HCT116 (cell line): ENCODE measurements at regions not wholly inside any gene's neighbourhood (a gene's known extent, or its start where the extent isn't known, plus 50 kb on each side); places are given as distances from the start of the nearest gene placed in this dataset.
A peak's percentile ranks its signal among the peaks of the same experiment; 100 is the strongest.

ENCODE experiments used
- ATAC-seq: fragments of 200-7000 bp; cut with Tn5 transposase; 2 replicates; pipeline ENCODE4 v1.9.1; 2020; ENCODE audit warnings: mild to moderate bottlenecking, moderate library complexity
- BruUV-seq: library from RNA; stranded (reverse); fragments of 400-500 nt; replicated peaks from 2 replicates; lab custom pipeline; 2021; lab: Mats Ljungman, UMichigan
- CTCF ChIA-PET: fragments of 300-600 bp; sonication (Branson Sonifier 250); formaldehyde crosslinking; loops from one replicate; lab custom pipeline; 2021; ENCODE audit warnings: antibody characterized with exemption; lab: Charles Lee
- POLR2A ChIA-PET: fragments of 300-600, 350-600 bp; sonication (Branson Sonifier 250); formaldehyde crosslinking; loops from one replicate; lab custom pipeline; 2021; ENCODE audit warnings: antibody characterized with exemption; lab: Charles Lee
- RAD21 ChIA-PET, 2 experiments: fragments of 300-600 bp; sonication (Branson Sonifier 250); formaldehyde crosslinking; loops; one replicate each; lab custom pipeline; 2023; ENCODE audit warnings: low total read pairs in 2 of 2; ENCODE audit not compliant: uncharacterized antibody in 2 of 2, unreplicated experiment in 2 of 2, low non-redundant PET in 1 of 2; lab: Charles Lee
- DNase-seq: peaks from one replicate; pipeline ENCODE4 v3.0.0-alpha.2; 2010; ENCODE audit warnings: low read depth, low spot score
- H2AFZ ChIP-seq: fragments of 200-600 bp; shearing (Covaris generic), sonication (generic); 2 replicates; pipeline ENCODE4 v1.6.1; 2017; ENCODE audit warnings: low read depth, mixed run types, mixed read lengths, antibody characterized with exemption, low read length; ENCODE audit not compliant: poor library complexity, severe bottlenecking
- H3K27ac ChIP-seq: 2 replicates; pipeline ENCODE4 v1.5.1; 2012; ENCODE audit warnings: low read depth, low read length
- H3K27me3 ChIP-seq: fragments of 200-600 bp; sonication (generic); 2 replicates; pipeline ENCODE4 v1.6.1; 2016; ENCODE audit warnings: mixed run types, low read length, mixed read lengths; ENCODE audit not compliant: insufficient read depth
- H3K36me3 ChIP-seq, 2 experiments: fragments of 200-500 bp in 1 of 2; fragments of 200-600 bp in 1 of 2; sonication (Bioruptor generic) in 1 of 2; sonication (generic) in 1 of 2; 2 replicates each; pipeline versions ENCODE4 v1.5.1 to v1.6.1; 2014 to 2016; ENCODE audit warnings: low read length in 2 of 2, inconsistent platforms in 1 of 2, mixed read lengths in 1 of 2, mixed run types in 1 of 2; ENCODE audit not compliant: insufficient read depth in 2 of 2, control insufficient read depth in 1 of 2
- H3K4me1 ChIP-seq, 2 experiments: fragments of 200-600 bp in 1 of 2; sonication (generic) in 1 of 2; 2 replicates each; pipeline versions ENCODE4 v1.5.1 to v1.6.1; 2012 to 2017; ENCODE audit warnings: low read length in 2 of 2, inconsistent platforms in 1 of 2, mild to moderate bottlenecking in 1 of 2, mixed read lengths in 1 of 2, mixed run types in 1 of 2, moderate library complexity in 1 of 2; ENCODE audit not compliant: insufficient read depth in 2 of 2, control insufficient read depth in 1 of 2
- H3K4me2 ChIP-seq: fragments of 200-600 bp; sonication (generic); 2 replicates; pipeline ENCODE4 v1.6.1; 2017; ENCODE audit warnings: mixed run types, low read length, mixed read lengths
- H3K4me3 ChIP-seq, 2 experiments: fragments of 200-600 bp in 1 of 2; sonication (generic) in 1 of 2; replicated peaks in 1 of 2; 2 replicates each; pipeline ENCODE4 v1.5.1; 2011 to 2016; ENCODE audit warnings: low read length in 2 of 2, control low read depth in 1 of 2, low read depth in 1 of 2, mild to moderate bottlenecking in 1 of 2, mixed read lengths in 1 of 2, mixed run types in 1 of 2
- H3K79me2 ChIP-seq: fragments of 200-600 bp; sonication (generic); 2 replicates; pipeline ENCODE4 v1.6.1; 2017; ENCODE audit warnings: mild to moderate bottlenecking, mixed run types, low read length, moderate library complexity, mixed read lengths; ENCODE audit not compliant: insufficient read depth
- H3K9ac ChIP-seq: fragments of 200-600 bp; sonication (generic); 2 replicates; pipeline ENCODE4 v1.6.1; 2016; ENCODE audit warnings: low read length, mixed read lengths
- H3K9me2 ChIP-seq: fragments of 200-600 bp; sonication (generic), shearing (Covaris generic); 2 replicates; pipeline ENCODE4 v1.6.1; 2017; ENCODE audit warnings: mixed run types, mild to moderate bottlenecking, moderate library complexity; ENCODE audit not compliant: insufficient read depth
- H3K9me3 ChIP-seq, 2 experiments: fragments of 200-500 bp in 1 of 2; fragments of 200-600 bp in 1 of 2; sonication (Bioruptor generic) in 1 of 2; sonication (generic) in 1 of 2; 2 replicates each; pipeline ENCODE4 v1.6.1; 2014 to 2017; ENCODE audit warnings: low read length in 2 of 2, mixed read lengths in 2 of 2, inconsistent platforms in 1 of 2, low read depth in 1 of 2, mild to moderate bottlenecking in 1 of 2, mixed run types in 1 of 2, moderate library complexity in 1 of 2; ENCODE audit not compliant: control insufficient read depth in 1 of 2, insufficient read depth in 1 of 2
- H4K20me1 ChIP-seq: fragments of 200-600 bp; sonication (generic), shearing (Covaris generic); 2 replicates; pipeline ENCODE4 v1.6.1; 2017; ENCODE audit warnings: mixed run types, mild to moderate bottlenecking, moderate library complexity; ENCODE audit not compliant: insufficient read depth
- ATF3 ChIP-seq: IDR thresholded peaks from 2 replicates; pipeline ENCODE4 v1.6.1; 2012
- CBX3 ChIP-seq: IDR thresholded peaks from 2 replicates; pipeline ENCODE4 v1.6.1; 2012; ENCODE audit warnings: low read depth
- CEBPB ChIP-seq: IDR thresholded peaks from 2 replicates; pipeline ENCODE4 v1.6.1; 2012; ENCODE audit warnings: low read depth
- CTCF ChIP-seq, 3 experiments: fragments of 200-600 bp in 1 of 3; sonication (generic) in 1 of 3; IDR thresholded peaks in 2 of 3; conservative IDR thresholded peaks in 1 of 3; 2 replicates each; pipeline ENCODE4 v1.5.1; 2012 to 2017; ENCODE audit warnings: low read depth in 2 of 3, low read length in 2 of 3, antibody characterized with exemption in 1 of 3, borderline replicate concordance in 1 of 3, control low read depth in 1 of 3, mild to moderate bottlenecking in 1 of 3, mixed read lengths in 1 of 3, mixed run types in 1 of 3, moderate library complexity in 1 of 3; ENCODE audit not compliant: insufficient read depth in 1 of 3
- JUND ChIP-seq: IDR thresholded peaks from 2 replicates; pipeline ENCODE4 v1.6.1; 2012
- RAD21 ChIP-seq: IDR thresholded peaks from 2 replicates; pipeline ENCODE4 v1.6.1; 2012; ENCODE audit warnings: low read depth, mild to moderate bottlenecking
- SIN3A ChIP-seq: IDR thresholded peaks from 2 replicates; pipeline ENCODE4 v1.6.1; 2012; ENCODE audit warnings: low read depth
- SP1 ChIP-seq: IDR thresholded peaks from 2 replicates; pipeline ENCODE4 v1.6.1; 2012; ENCODE audit warnings: low read depth
- ZFX ChIP-seq: fragments of 450-650 bp; IDR thresholded peaks from 2 replicates; pipeline ENCODE4 v1.6.1; 2017
- intact Hi-C: fragments of 100-400 bp; cut with micrococcal nuclease; formaldehyde crosslinking; loops from 2 replicates; pipeline ENCODE4 v1.10.0; 2022

GRCh38 chr5:102154291-102154690, 141.8 kb downstream of the SLCO4C1 start (continued):
- TF ChIP-seq SIN3A (no peak), ATF3 (no peak), SP1 (no peak), CEBPB (no peak), CBX3 (no peak), RAD21 (no peak)

- Histone ChIP-seq H2AFZ (peak overlapping the region; percentile 72), H3K27me3 (no peaks in the 10 kb centered on the region), H3K4me2 (no peak overlapping the region), H3K27ac (no peak overlapping the region), H3K9me3 (no peaks in the 10 kb centered on the region), H3K36me3 (no peaks in the 10 kb centered on the region), H3K79me2 (no peaks in the 10 kb centered on the region), H3K9me2 (no peaks in the 10 kb centered on the region), H3K9ac (no peak overlapping the region), H4K20me1 (no peaks in the 10 kb centered on the region), H3K4me3 (no peak overlapping the region), H3K4me1 (no peaks in the 10 kb centered on the region)
- BruUV-seq: no TSS peak
- ChIA-PET CTCF (interaction anchor here (0.7 to 1.4 kb wide), 2 partner anchors 210 to 211 kb away, joined by 3 read pairs; no protein-coding TSS in a partner anchor), POLR2A (no interaction called here), RAD21 (no interaction called here)
- no peak for TF ChIP-seq SIN3A
- TF ChIP-seq RAD21: peak; percentile 72
- no peak for TF ChIP-seq JUND
- peak; percentile 35 to 72 (median 50); a peak in 5 of 6 replicates for TF ChIP-seq CTCF (IDR thresholded peaks at IDR 0.05 in 2 of 3, conservative IDR thresholded peaks at IDR 0.05 in 1 of 3; ENCODE audit: borderline replicate concordance in 1 of 3, insufficient read depth in 1 of 3, low read depth in 2 of 3, low read length in 2 of 3)
- no peak for TF ChIP-seq ZFX
- intact Hi-C loops: loop anchor here (1.0 kb wide), 1 partner anchor 211 kb away; no protein-coding TSS in a partner anchor
- ATAC-seq (peak; percentile 97), DNase-seq (peak; percentile 35)
Measured at GRCh38 chr5:102153003-102153759, 142.9 kb downstream of the SLCO4C1 start.
